Mucosa of gallbladder (tissue), 1 donor: ENCODE measurements at regions not wholly inside any gene's neighbourhood (a gene's known extent, or its start where the extent isn't known, plus 50 kb on each side); places are given as distances from the start of the nearest gene placed in this dataset.

Experiments
- DNase-seq: peaks from one replicate; pipeline ENCODE4 v3.0.0-alpha.2; 2020; ENCODE audit warnings: low spot score
- donor health status: DM: no; HTN: no; CAD: no.

GRCh38 chr15:47997195-47998080 lies 123.4 kb upstream of the SLC24A5 start:
- DNase-seq: no peak

GRCh38 chr15:47998619-47999019 lies 122.2 kb upstream of the SLC24A5 start:
- DNase-seq: no peak

GRCh38 chr15:48001393-48002039 lies 119.3 kb upstream of the SLC24A5 start:
- DNase-seq: no peak

- DNase-seq: no peak
Measured at GRCh38 chr15:48002767-48003166, 118.0 kb upstream of the SLC24A5 start.

GRCh38 chr15:48003441-48003840 lies 117.3 kb upstream of the SLC24A5 start:
- no peak for DNase-seq

DNA sequence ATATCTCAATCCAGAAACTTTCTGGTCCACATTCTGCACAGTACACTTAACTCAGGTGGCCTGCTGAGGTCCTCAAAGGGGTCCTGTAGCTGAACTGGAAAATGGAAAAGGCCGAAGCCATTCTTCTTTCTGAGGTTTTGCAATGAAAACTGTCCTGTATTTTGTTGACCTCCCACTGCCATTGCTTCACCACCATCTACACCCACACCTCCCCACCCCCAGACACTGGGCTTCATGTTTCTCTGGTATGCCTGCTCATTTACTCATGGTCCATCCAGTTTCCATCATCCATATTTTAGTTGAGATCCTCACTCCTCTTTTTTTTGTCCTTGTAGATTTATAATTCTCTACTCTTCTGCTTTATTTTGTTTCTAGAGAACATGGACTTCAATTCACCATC lies 115.7 kb upstream of the SLC24A5 start:
- no peak for DNase-seq

DNA sequence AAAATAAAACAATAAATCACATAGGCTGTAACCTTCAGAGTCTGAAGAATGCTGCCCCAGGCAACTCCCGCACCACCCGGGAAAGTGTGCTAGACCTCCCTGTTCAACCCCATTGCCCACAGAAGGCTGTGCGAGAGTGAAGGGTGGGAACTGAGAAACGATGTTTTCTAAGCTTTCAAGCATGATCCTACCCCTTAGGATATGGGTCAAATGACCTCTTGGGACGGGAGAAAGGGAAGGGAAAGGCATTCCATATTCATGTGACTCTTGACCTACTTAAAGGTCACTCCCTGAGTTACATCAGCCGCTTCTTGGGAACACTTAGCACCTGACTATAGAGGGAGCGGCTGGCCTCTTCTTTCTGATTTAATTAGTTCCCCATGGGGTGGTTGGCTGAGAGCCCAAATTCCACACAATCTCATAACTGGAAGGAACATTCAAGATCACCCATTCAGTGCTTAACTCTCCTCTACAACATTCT lies 114.7 kb upstream of the SLC24A5 start:
- DNase-seq: no peak

DNA sequence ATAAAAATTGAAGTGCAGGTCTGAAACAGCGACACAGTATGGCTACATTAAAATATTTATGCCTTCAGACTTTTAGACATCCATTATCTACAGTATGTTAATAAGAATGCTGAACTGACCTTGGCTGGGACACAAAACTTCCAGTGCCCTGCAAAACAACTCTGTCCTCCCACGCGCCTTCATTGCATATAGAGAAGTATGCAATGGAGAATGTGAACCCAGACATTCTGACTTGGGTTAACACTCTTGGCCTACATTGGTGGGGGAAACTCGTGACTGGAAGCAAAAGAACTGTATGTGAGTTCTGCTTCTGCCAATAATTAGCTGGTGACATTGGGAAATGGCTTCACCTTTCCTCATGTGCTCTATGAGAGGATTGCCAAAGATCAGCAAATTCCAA lies 110.5 kb upstream of the SLC24A5 start:
- no peak for DNase-seq

DNA sequence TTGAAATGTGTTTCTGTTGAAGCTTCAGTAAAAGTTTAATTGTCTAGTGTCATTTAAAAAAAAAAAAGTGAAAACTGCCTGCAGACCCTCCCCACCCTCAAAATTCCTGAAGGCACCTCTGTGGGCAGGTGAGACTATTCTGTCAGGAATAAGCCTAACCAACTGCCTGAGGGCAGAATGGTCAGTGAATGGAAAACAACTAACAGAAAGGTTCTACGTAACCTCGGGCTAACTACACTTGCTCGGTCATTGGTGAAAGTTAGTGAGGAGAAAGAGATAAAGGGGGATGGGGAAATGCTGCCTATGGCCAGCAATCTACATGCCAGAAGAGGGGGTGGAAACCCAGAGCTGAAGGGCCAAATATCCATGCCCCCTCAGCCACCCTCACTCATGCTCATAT lies 108.6 kb upstream of the SLC24A5 start:
- DNase-seq: no peak

DNA sequence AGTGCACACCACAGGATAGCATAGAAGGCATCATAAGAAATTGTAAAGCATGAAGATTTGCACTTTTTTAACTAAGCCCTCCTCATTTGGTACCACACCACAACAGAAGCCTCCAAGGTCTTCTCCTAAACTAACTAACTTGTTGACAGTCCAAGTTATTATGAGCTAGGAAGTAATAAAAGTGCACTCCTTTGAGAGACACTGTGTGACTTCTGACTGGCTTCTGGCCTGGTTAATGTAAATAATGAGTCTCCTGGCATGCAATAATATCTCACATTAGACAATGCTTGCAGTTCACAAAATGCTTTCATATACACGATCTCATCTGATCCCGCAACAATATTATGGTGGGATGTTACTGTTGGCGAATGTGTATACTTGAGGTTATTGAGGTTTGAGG lies 103.9 kb upstream of the SLC24A5 start:
- no peak for DNase-seq

- DNase-seq: no peak
Measured at GRCh38 chr15:48017747-48018146, 103.0 kb upstream of the SLC24A5 start.

DNA sequence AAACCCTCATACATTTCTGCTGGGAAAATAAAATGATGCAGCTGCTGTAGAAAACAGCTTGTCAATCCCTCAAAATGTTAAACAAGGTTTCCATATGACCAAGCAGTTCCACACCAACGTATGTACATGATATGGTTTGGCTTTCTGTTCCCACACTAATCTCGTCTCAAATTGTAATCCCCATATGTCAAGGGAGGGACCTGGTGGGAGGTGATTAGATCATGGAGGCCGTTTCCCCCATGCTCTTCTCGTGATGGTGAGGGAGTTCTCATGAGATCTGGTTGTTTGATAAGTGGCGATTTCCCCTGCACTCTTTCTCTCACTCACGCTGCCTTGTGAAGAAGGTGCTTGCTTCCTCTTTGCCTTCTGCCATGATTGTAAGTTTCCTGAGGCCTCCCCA lies 100.6 kb upstream of the SLC24A5 start:
- no peak for DNase-seq

DNA sequence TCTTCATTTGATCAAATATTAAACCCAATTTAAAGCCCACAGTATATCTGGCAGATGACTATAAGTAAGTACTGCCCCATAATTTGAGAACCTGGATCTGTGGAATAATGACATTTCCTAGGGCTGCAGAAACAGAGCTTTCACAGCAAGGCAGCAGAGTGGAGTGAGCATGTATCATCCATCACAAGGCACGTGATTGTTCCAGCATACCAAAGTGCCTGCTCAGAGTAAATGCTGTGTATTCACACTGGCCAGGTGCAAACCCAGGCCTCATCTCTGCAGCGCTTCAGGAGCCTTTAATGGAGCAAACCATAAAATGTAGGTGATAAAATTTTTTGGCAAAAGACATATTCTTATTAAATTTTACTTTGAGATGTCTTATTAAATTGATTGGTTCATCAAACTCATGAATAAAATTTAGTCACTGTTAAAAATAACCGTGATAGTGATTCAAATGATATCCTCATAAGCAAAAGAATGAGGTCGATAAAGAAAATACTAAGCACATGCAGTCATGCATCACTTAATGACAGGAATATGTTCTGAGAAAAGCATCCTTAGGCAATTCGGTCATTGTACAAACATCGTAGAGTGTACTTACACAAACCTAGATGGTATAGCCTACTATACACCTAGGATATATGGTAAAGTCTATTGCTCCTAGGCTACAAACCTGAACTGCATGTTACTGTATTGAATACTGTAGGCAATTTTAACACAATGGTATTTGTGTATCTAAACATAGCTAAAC lies 99.3 kb upstream of the SLC24A5 start:
- no peak for DNase-seq

- DNase-seq: no peak
Measured at GRCh38 chr15:48025118-48025517, 95.7 kb upstream of the SLC24A5 start.

GRCh38 chr15:48028712-48029111 lies 92.1 kb upstream of the SLC24A5 start:
- DNase-seq: no peak

DNA sequence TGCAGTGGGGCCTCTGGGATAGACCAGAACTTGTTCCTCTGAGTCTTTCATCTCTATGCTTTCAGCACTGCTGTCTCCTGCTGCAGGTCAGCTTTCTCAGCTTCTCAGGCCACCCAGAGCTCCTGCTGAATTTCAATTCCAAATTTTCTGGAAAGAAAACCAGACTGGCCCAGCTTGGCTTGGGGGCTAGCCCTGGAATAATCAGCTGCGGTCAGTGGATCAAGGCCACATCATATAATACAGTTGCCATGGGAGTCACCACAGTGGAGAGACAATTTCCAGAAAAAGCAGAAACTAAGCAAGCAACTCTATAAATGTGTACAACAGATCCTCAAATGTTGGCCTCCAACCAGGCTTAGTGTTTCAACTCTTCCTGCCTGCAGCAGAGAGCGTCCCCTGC lies 91.1 kb upstream of the SLC24A5 start:
- peak; percentile 12 for DNase-seq

DNA sequence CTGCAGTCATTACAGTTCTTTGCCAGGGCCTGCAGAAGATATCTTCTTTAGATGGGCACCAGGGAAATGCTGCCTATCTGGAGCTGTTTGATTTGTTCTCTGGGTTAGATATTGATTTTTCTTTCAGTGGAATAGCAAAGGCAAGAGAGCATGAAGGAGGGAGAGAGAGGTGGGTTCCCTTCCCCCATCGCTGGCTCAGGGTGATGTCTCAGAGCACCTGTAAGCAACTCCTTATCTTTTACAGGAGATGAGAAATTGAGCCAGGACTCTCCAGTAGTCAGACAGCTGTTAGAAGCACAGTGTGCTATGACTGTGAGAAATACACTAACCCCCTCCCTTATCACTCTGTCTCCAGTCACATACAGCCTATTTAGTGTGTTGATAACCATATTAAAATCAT lies 89.3 kb upstream of the SLC24A5 start:
- DNase-seq: no peak

GRCh38 chr15:48031973-48032372 lies 88.8 kb upstream of the SLC24A5 start:
- no peak for DNase-seq

DNA sequence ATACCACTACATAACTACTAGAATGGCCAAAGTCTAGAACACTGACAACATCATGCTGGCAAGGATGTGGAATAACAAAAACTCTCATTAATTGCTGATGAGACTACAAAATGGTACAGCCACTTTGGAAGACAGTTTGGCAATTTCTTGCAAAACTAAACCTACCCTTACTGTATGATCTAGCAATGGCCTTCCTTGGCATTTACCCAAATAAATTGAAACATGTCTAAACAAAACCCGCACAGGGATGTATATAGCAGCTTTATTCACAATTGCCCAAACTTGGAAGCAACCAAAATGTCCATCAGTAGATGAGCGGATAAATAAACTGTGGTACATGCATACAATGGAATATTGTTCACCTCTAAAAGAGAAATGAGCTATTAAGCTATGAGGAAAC lies 87.9 kb upstream of the SLC24A5 start:
- DNase-seq: no peak

- DNase-seq: no peak
Measured at GRCh38 chr15:48038221-48038620, 82.6 kb upstream of the SLC24A5 start.

DNA sequence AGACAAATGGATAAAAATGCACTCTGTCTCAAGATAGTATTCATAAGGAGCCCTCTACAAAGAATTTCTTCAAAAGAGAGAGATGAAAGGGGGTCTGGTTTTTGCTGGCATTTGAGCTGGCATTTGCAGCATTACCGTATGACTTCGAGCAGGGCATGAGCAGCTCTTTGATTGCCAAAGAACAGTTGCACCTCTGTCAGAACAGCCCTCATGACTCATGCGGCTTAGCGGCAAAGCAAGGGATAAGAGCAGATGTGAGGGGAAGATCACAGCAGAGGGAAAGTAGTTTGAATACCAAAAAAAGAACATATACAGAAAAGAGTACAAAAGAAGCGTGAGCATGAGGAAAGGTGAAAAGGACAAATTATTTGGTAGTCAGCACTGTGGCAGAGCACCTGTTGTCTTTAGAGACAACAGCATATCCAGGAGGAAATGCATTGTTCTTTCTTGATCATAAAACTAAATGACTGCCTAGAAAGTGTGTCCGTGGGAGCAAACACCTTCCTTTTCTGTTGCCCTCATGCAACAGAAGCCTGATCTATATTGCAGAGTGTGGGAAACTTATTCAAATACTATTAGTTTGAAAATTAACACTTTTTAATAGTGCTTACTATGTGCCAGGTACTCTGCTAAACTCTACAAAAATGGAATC lies 80.5 kb upstream of the SLC24A5 start:
- no peak for DNase-seq

DNA sequence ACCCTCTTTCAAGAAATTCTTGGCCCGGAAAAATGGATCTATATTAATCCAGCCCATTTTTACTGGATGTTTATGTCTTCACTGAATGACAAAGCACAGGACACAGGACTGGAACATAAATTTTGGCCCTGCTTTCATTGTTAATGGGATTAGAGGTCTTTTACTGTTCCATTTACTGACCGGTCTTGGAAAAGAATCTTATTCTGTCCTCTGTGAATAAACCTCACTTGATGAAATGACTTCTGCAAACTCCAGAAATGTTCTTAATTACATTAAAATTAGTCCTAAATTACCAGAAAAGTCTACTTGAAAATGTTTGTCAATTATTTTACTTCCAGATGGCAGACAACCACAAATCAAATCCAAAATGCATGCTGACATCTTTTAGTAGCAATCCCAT lies 79.3 kb upstream of the SLC24A5 start:
- no peak for DNase-seq
